ENCODE measurements at regions not wholly inside any gene's neighbourhood (a gene's known extent, or its start where the extent isn't known, plus 50 kb on each side); places are given as distances from the start of the nearest gene placed in this dataset.
A peak's percentile ranks its signal among the peaks of the same experiment; 100 is the strongest.

DNA sequence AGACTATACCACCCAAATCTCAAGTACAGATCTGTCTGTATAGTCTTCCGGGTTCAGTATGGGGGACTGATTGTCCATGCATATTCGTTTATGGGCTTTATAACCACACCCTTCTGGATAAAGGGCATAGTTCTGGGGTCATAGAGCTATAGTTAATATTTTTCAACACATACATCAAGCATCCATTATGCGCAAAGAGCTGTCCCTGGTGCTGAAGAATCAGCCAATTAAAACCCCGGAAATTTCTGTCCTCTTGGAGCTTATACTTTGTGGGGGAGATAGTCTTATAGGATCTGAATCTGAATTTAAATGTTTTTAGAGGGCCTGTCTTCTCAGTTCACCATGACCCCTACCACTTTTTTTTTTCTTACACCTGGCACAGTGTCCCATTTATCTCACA is 256.7 kb downstream of the SUDS3 start:
- Histone ChIP-seq H3K36me3 (ENCODE audit: control insufficient read depth in 2 of 4, insufficient read depth in 4 of 4, low read length in 3 of 4) (no peaks in the 10 kb centered on the region), H3K27ac (ENCODE audit: low read depth, low read length) (no peak overlapping the region), H2BK12ac (ENCODE audit: low read depth, low read length) (no peak overlapping the region), H4K5ac (ENCODE audit: insufficient read length, low read depth, low read length) (no peak overlapping the region), H3K9me3 (ENCODE audit: insufficient read depth in 2 of 2, low read depth in 1 of 2, low read length in 1 of 2) (0 out of 4 replicates have a peak, but pooled peaks cover 0 to 1% of the 10 kb centered on the region in 2 experiments), H2BK5ac (ENCODE audit: low read depth, low read length) (no peak overlapping the region), H3K27me3 (replicated peaks in 1 of 4; ENCODE audit: control insufficient read depth in 3 of 4, extremely low read depth in 1 of 4, insufficient read depth in 3 of 4, low read length in 3 of 4) (no peaks in the 10 kb centered on the region), H3K18ac (ENCODE audit: extremely low read depth, low read length) (no peak overlapping the region), H3K4ac (replicated peaks; ENCODE audit: insufficient read length, low read depth, low read length) (no peak overlapping the region), H3K56ac (replicated peaks; ENCODE audit: insufficient read length, low read depth, low read length) (no peak overlapping the region), H3K79me2 (ENCODE audit: control insufficient read depth in 1 of 2, insufficient read depth in 2 of 2, low read length in 2 of 2) (no peaks in the 10 kb centered on the region), H3K23ac (ENCODE audit: insufficient read length) (no peak overlapping the region), H4K8ac (ENCODE audit: extremely low read depth, insufficient read depth, low read length) (no peak overlapping the region), H3K14ac (ENCODE audit: insufficient read length) (no peak overlapping the region), H3K23me2 (ENCODE audit: low read depth, low read length) (no peaks in the 10 kb centered on the region), H2BK15ac (ENCODE audit: low read length) (no peak overlapping the region), H3K4me2 (ENCODE audit: insufficient read depth in 1 of 2, low read depth in 2 of 2, low read length in 2 of 2) (no peak overlapping the region), H2BK120ac (replicated peaks; ENCODE audit: low read depth, low read length) (no peak overlapping the region), H3K4me1 (replicated peaks in 1 of 4; ENCODE audit: control insufficient read depth in 3 of 4, insufficient read depth in 4 of 4, low read length in 3 of 4) (no peaks in the 10 kb centered on the region; a peak in 1 of 7 replicates), H2AFZ (ENCODE audit: low read length) (no peak overlapping the region), H2BK20ac (ENCODE audit: low read length) (no peak overlapping the region), H3K4me3 (ENCODE audit: extremely low read depth in 1 of 4, insufficient read depth in 2 of 4, low read depth in 3 of 4, low read length in 4 of 4) (no peak overlapping the region), H3K9ac (replicated peaks in 1 of 4; ENCODE audit: extremely low read depth in 1 of 4, low read depth in 3 of 4, low read length in 3 of 4) (no peak overlapping the region), H3K79me1 (ENCODE audit: low read depth, low read length) (no peaks in the 10 kb centered on the region), H2AK5ac (ENCODE audit: low read depth, low read length) (no peak overlapping the region), H4K91ac (replicated peaks; ENCODE audit: insufficient read length, low read length) (no peak overlapping the region), H4K20me1 (replicated peaks in 1 of 2; ENCODE audit: control insufficient read depth in 1 of 2, insufficient read depth in 2 of 2, low read length in 2 of 2) (no peaks in the 10 kb centered on the region)
- 86% methylated on average over 4 of the region's 4 CpGs; no CpG with 5 or more reads in 1 of the 2 experiments for WGBS, 2 experiments (ENCODE audit: extremely low coverage in 1 of 2, insufficient coverage in 1 of 2, insufficient read length in 1 of 2, insufficient replicate concordance in 2 of 2, low coverage in 1 of 2, low lambda C conversion rate in 2 of 2, missing lambda C conversion rate in 1 of 2)
- FAIRE-seq: no peak
- DNase-seq (ENCODE audit: low read depth in 1 of 2, low spot score in 2 of 2): no peak
- CTCF ChIA-PET (ENCODE audit: partially characterized antibody): interaction anchor here (0.6 to 1.5 kb wide), 5 partner anchors 23 to 1505 kb away, joined by 3 to 8 read pairs (median 3); no protein-coding TSS in a partner anchor
- TF ChIP-seq RAD21 (IDR thresholded peaks at IDR 0.05 in 1 of 2, conservative IDR thresholded peaks at IDR 0.05 in 1 of 2; ENCODE audit: low read depth in 2 of 2, low read length in 2 of 2) (no peak), POU5F1 (IDR thresholded peaks at IDR 0.05; ENCODE audit: low read depth, low read length) (peak; percentile 79)
- POLR2A ChIA-PET (ENCODE audit: partially characterized antibody): no interaction called here
